SHP77 (cell line): ENCODE measurements at regions not wholly inside any gene's neighbourhood (a gene's known extent, or its start where the extent isn't known, plus 50 kb on each side); places are given as distances from the start of the nearest gene placed in this dataset.
"Not testable (repeated sequence)": the region's sequence is repeated elsewhere in the genome, so short reads cannot be mapped to it uniquely, and the experiment has no call there.

Experiments
- DNase-seq, 2 experiments: peaks; one replicate each; lab custom pipeline; 2025; lab: John Stamatoyannopoulos, UW

DNA sequence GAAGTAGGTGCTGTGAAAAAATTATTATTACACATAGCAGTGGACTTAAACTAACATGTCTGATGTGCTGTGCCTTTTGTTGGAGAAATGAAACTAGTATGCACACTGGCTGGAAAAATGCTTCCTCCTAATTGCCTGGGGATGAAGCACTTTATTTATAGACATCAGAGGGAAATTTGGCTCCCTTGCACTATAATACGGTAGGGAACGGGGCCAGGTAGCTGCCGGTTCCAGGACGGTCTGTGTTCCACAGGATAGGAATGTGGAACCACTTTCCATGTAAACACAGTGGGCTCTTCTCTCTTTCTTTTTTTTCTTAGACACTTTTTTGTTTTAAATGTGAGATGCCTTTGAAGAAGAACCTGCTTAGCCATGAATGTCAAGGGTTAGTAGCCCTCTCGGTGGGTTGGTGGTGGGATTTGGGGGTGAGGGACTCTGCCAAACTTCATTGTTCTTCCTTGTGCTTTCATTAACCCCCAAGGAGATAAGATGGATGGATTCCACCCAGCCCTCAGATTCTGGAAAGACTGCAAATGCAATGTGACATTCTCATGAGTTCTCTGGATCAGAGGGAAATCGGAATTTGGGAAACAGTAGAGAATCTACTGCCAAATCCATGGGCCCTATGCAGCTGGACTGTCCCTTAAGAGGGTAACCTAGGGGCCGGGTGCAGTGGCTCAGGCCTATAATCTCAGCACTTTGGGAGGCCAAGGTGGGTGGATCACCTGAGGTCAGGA, 58.0 kb upstream of the GSC start:
- DNase-seq, result no peak

DNA sequence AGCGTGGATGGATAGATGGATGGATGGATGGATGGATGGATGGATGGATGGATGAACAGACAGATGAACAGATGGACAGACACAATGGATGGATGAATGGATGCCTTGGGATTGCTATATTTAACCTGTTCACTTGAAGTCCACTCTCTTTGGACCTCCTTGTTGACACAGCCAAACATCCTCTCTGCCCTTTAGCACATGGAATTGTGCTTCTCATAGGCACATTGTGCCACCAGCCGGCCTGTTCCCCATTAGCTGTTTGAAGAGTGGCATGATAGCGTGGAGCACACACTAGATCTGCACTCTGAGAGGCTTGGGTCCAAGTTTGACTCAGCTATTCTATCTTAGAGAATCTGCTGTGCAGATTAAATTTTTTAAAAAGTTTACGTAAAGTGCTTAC, 56.9 kb upstream of the GSC start:
- no peak for DNase-seq

DNA sequence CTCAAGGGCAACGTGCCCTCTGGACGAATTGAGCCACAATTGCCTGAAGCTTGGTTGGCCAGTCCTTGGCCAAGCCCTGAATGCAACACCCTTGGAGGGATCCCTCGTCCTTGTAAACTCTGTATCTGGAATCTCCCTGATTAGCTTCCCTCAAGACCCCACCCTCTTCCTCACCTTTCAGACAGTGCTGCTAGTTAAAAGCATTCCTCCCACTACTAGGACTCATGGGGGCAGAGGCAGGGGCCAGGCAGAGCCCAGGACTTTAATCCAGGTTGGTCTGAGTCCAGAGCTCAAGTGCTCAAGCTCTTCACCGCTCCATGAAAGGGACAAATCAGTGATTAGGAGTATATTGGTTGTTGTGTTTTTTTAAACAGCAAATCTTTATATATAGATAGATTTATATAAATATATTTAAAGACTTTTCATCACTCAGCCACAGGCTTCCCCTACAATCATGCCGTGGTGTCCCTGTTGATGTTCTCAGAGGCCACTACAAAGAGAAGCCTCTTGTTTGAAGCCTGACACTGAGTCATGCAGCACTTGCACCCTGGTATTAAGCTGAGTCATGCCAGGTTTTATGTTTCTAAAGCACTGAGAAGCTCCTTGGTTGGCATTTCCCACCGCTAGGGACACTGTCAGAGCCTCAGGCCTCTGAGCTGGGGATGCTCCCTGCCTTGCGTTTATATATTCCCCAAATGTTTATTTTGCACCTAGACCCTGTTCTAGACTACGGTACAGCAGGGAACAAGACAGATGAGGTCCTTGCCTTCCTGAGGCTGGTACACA, 53.8 kb upstream of the GSC start:
- DNase-seq, result peak; percentile 10 to 45

DNA sequence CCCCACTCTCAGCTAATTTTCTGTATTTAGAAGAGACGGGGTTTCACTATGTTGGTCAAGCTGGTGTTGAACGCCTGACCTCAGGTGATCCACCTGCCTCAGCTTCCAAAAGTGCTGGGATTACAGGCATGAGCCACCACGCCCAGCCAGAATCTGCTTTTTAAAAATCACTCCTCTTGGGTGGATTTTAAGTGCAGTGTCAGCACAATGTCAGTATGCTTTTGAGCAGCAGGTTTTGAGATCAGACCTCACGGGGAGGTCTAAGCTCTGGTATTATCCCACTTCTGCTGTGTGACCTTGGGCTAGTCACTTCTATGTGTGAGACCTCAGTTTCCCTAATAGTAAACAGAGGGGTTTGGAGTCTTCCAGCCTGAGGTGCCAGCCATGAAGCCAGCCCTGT, 51.8 kb upstream of the GSC start:
- no peak for DNase-seq

DNA sequence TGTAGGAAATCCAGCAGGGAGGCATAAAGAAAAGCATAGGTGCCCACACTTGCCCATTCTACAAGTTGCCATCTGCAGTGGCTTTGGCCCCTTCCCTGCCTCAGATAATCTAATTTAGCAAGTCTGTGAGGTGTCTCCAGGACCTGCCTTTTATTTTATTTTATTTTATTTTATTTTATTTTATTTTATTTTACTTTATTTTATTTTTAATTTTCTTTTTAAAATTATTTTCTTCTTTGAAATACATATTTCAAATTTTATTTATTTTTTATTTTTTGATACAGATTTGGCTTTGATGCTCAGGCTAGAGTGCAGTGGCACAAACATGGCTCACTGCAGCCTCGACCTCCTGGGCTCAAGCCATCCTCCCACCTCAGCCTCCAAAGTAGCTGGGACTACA, 51.0 kb upstream of the GSC start:
- not testable (repeated sequence) for DNase-seq
